ENCODE measurements at regions not wholly inside any gene's neighbourhood (a gene's known extent, or its start where the extent isn't known, plus 50 kb on each side); places are given as distances from the start of the nearest gene placed in this dataset.

DNA sequence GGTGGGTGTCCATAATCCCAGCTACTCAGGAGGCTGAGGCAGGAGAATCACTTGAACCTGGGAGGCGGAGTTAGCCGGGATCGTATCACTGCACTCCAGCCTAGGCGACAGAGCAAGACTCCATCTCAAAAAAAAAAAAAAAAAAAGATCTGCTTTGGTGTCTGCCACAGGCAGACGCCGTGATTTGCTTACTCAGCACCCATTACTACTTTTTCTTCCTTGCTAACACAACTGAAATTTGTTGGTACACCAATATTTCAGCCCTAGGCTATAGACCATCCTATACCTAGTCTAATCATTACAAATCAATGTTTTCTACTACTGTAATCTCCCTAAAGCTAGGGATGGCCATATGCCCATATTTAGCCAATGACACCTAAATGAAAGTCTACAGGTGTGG lies 53.5 kb upstream of the PARD3 start:
- no peak for DNase-seq (ENCODE audit: low read depth)

DNA sequence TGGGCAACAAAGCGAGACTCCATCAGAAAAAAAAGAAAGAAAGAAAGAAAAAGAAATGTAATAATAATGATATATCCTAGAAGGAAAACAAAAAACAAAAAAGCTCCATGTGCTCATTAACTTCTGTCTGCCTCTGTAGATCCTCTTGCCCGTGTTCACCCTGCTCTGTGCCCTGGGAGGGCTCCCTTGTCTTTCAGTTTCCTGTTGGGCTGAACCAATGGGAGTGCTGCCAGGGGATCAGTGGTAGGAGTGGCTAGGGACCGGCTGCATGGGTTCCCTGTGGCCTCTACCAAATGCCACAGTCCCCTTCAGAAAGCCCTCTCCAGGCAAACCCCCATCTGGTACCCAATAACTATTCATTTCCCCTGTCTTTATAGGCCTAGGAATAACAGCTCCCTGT lies 51.8 kb upstream of the PARD3 start:
- DNase-seq (ENCODE audit: low read depth): no peak

Data from non-pigmented ciliary epithelial cell (primary cell).